PC-9 (cell line): ENCODE measurements at regions not wholly inside any gene's neighbourhood (a gene's known extent, or its start where the extent isn't known, plus 50 kb on each side); places are given as distances from the start of the nearest gene placed in this dataset.

Experiments used
- BruUV-seq: library from RNA; stranded (reverse); fragments of 400-500 nt; replicated peaks from 2 replicates; lab custom pipeline; 2021; lab: Mats Ljungman, UMichigan
- CTCF ChIA-PET: fragments of 300-600 bp; sonication (Branson Sonifier 250); formaldehyde crosslinking; loops from one replicate; lab custom pipeline; 2022; ENCODE audit warnings: antibody characterized with exemption; lab: Charles Lee
- POLR2A ChIA-PET: fragments of 300-600 bp; sonication (Branson Sonifier 250); formaldehyde crosslinking; loops from one replicate; lab custom pipeline; 2022; ENCODE audit warnings: antibody characterized with exemption; ENCODE audit not compliant: unreplicated experiment; lab: Charles Lee
- DNase-seq, 2 experiments: peaks; one replicate each; pipeline versions ENCODE4 v3.0.0 to v3.0.0-alpha.2; 2015 to 2022; ENCODE audit warnings: mixed read lengths in 1 of 2
- H2AFZ ChIP-seq: fragments of 200-600 bp; sonication (generic); 2 replicates; pipeline ENCODE4 v1.8.1; 2017; ENCODE audit warnings: antibody characterized with exemption
- H3F3A ChIP-seq: fragments of 200-600 bp; sonication (generic); 2 replicates; pipeline ENCODE4 v1.8.1; 2017; ENCODE audit warnings: antibody characterized with exemption, mild to moderate bottlenecking, low read depth; ENCODE audit not compliant: insufficient read depth
- H3K27ac ChIP-seq: fragments of 200-600 bp; sonication (generic); 2 replicates; pipeline ENCODE4 v1.6.1; 2016; ENCODE audit warnings: mixed run types
- H3K27me3 ChIP-seq: fragments of 200-600 bp; sonication (generic); 2 replicates; pipeline ENCODE4 v1.6.1; 2016; ENCODE audit warnings: low read depth, mixed run types; ENCODE audit not compliant: insufficient read depth
- H3K36me3 ChIP-seq: fragments of 200-600 bp; sonication (generic); 2 replicates; pipeline ENCODE4 v1.6.1; 2016; ENCODE audit warnings: low read depth, mixed run types
- H3K4me1 ChIP-seq: fragments of 200-600 bp; sonication (generic); replicated peaks from 2 replicates; pipeline ENCODE4 v1.6.1; 2016; ENCODE audit warnings: mixed run types; ENCODE audit not compliant: insufficient read depth
- H3K4me2 ChIP-seq: fragments of 200-600 bp; sonication (generic); 2 replicates; pipeline ENCODE4 v1.6.1; 2017; ENCODE audit warnings: mixed run types
- H3K4me3 ChIP-seq: fragments of 200-600 bp; sonication (generic); 2 replicates; pipeline ENCODE4 v1.6.1; 2016; ENCODE audit warnings: mixed run types
- H3K79me2 ChIP-seq: fragments of 200-600 bp; sonication (generic); 2 replicates; pipeline ENCODE4 v1.6.1; 2017; ENCODE audit warnings: low read depth, mixed run types
- H3K9me2 ChIP-seq: fragments of 200-600 bp; sonication (generic); 2 replicates; pipeline ENCODE4 v1.8.1; 2017; ENCODE audit warnings: mild to moderate bottlenecking; ENCODE audit not compliant: insufficient read depth
- H3K9me3 ChIP-seq: fragments of 200-600 bp; sonication (generic); 2 replicates; pipeline ENCODE4 v1.8.1; 2016; ENCODE audit warnings: low read depth; ENCODE audit not compliant: insufficient read depth
- H4K20me1 ChIP-seq: fragments of 200-600 bp; sonication (generic); 2 replicates; pipeline ENCODE4 v1.8.1; 2017; ENCODE audit not compliant: insufficient read depth
- EZH2 ChIP-seq: fragments of 200-600 bp; sonication (generic); IDR thresholded peaks from 2 replicates; pipeline ENCODE4 v1.8.0; 2017; ENCODE audit warnings: antibody characterized with exemption, low read depth
- intact Hi-C: fragments of 100-400 bp; cut with micrococcal nuclease; formaldehyde crosslinking; loops from one replicate; pipeline ENCODE4 v1.10.0; 2022; ENCODE audit not compliant: unreplicated experiment
- TF ChIP-seq, protein P1 (sequence below): fragments of 200-600 bp; sonication (generic); conservative IDR thresholded peaks from 2 replicates; pipeline ENCODE4 v1.6.1; 2017; ENCODE audit warnings: mixed run types, antibody characterized with exemption, mild to moderate bottlenecking, moderate library complexity

GRCh38 chr16:73473713-73474112, 425.8 kb upstream of the ZFHX3 start:
- no peaks in the 10 kb centered on the region for H3K9me2 ChIP-seq
- no peaks in the 10 kb centered on the region for H3K79me2 ChIP-seq
- no peaks in the 10 kb centered on the region for H4K20me1 ChIP-seq
- no peak for DNase-seq
- H3K27ac ChIP-seq, result no peak overlapping the region
- peaks cover 16% of the 10 kb centered on the region; the same call in 1 of the 2 replicates for H3K27me3 ChIP-seq
- POLR2A ChIA-PET, result no interaction called here
- BruUV-seq, result no TSS peak
- no peaks in the 10 kb centered on the region for H3F3A ChIP-seq
- no peak overlapping the region for H2AFZ ChIP-seq
- H3K36me3 ChIP-seq, result no peaks in the 10 kb centered on the region
- no peaks in the 10 kb centered on the region for H3K4me1 ChIP-seq
- intact Hi-C loops, result no loop called here
- TF ChIP-seq, protein P1, sequence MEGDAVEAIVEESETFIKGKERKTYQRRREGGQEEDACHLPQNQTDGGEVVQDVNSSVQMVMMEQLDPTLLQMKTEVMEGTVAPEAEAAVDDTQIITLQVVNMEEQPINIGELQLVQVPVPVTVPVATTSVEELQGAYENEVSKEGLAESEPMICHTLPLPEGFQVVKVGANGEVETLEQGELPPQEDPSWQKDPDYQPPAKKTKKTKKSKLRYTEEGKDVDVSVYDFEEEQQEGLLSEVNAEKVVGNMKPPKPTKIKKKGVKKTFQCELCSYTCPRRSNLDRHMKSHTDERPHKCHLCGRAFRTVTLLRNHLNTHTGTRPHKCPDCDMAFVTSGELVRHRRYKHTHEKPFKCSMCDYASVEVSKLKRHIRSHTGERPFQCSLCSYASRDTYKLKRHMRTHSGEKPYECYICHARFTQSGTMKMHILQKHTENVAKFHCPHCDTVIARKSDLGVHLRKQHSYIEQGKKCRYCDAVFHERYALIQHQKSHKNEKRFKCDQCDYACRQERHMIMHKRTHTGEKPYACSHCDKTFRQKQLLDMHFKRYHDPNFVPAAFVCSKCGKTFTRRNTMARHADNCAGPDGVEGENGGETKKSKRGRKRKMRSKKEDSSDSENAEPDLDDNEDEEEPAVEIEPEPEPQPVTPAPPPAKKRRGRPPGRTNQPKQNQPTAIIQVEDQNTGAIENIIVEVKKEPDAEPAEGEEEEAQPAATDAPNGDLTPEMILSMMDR, result no peak
- TF ChIP-seq EZH2, result no peak
- no peaks in the 10 kb centered on the region for H3K9me3 ChIP-seq
- H3K4me2 ChIP-seq, result no peak overlapping the region
- CTCF ChIA-PET, result no interaction called here
- no peak overlapping the region for H3K4me3 ChIP-seq

GRCh38 chr16:73464834-73465233, 416.9 kb upstream of the ZFHX3 start:
- peaks cover 50% of the 10 kb centered on the region for H3K27me3 ChIP-seq
- intact Hi-C loops, result no loop called here
- H3K4me1 ChIP-seq, result no peaks in the 10 kb centered on the region
- H3K79me2 ChIP-seq, result no peaks in the 10 kb centered on the region
- no peak overlapping the region for H2AFZ ChIP-seq
- H3K9me2 ChIP-seq, result no peaks in the 10 kb centered on the region
- no peaks in the 10 kb centered on the region for H3K36me3 ChIP-seq
- H3K4me2 ChIP-seq, result no peak overlapping the region
- H4K20me1 ChIP-seq, result no peaks in the 10 kb centered on the region
- no peaks in the 10 kb centered on the region for H3K9me3 ChIP-seq
- BruUV-seq, result no TSS peak
- TF ChIP-seq, protein P1, result no peak
- no peak for TF ChIP-seq EZH2
- no peaks in the 10 kb centered on the region for H3F3A ChIP-seq
- CTCF ChIA-PET, result interaction anchor here (0.7 kb wide), 1 partner anchor 1926 kb away, joined by 3 read pairs; no protein-coding TSS in a partner anchor
- POLR2A ChIA-PET, result no interaction called here
- no peak overlapping the region for H3K4me3 ChIP-seq
- no peak overlapping the region for H3K27ac ChIP-seq
- no peak for DNase-seq

GRCh38 chr16:73459586-73459985, 411.7 kb upstream of the ZFHX3 start:
- BruUV-seq, result no TSS peak
- Histone ChIP-seq H3K4me1 (no peaks in the 10 kb centered on the region), H3K9me3 (no peaks in the 10 kb centered on the region), H3K79me2 (no peaks in the 10 kb centered on the region), H3K9me2 (no peaks in the 10 kb centered on the region), H3K4me2 (no peak overlapping the region), H3K4me3 (no peak overlapping the region), H2AFZ (no peak overlapping the region), H3K27me3 (peaks cover 48% of the 10 kb centered on the region), H3K27ac (no peak overlapping the region), H3K36me3 (no peaks in the 10 kb centered on the region), H4K20me1 (no peaks in the 10 kb centered on the region), H3F3A (no peaks in the 10 kb centered on the region)
- ChIA-PET POLR2A (no interaction called here), CTCF (no interaction called here)
- intact Hi-C loops, result no loop called here
- TF ChIP-seq, protein P1, result no peak
- no peak for TF ChIP-seq EZH2
- DNase-seq, result no peak
